ENCODE measurements at regions not wholly inside any gene's neighbourhood (a gene's known extent, or its start where the extent isn't known, plus 50 kb on each side); places are given as distances from the start of the nearest gene placed in this dataset.

DNA sequence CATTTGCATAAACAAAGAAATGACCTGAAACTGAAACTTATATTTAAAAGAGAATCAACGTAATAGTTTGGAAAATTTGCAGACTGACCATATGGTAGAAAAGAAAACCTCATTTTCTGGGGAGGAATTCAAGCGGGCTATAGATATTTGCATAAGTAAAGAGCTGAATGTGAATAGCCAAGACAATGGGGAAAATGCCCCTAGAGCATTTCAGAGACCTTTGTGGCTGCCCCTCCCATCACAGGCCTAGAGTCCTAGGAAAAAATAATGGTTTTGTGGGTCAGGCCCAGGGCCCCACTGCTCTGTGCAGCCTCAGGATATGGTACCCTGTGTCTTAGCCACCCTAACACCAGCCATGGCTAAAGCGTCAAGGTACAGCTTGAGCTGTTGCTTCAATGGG lies 480.6 kb upstream of the MBL2 start:
- Mint-ChIP-seq H3K4me3 (no peak overlapping the region), H3K27ac (no peak overlapping the region), H3K36me3 (ENCODE audit: low read depth) (no peaks in the 10 kb centered on the region), H3K9me3 (peaks cover 18% of the 10 kb centered on the region), H3K4me1 (ENCODE audit: low read depth) (no peaks in the 10 kb centered on the region), H3K27me3 (no peaks in the 10 kb centered on the region)
- H3K9me3 ChIP-seq (ENCODE audit: control insufficient read depth in 1 of 2, insufficient read depth in 1 of 2, low read length in 2 of 2): peaks cover 0 to 6% of the 10 kb centered on the region in 2 experiments
- H3K27ac ChIP-seq (ENCODE audit: low read depth in 1 of 2, low read length in 2 of 2): no peak overlapping the region
- H3K27me3 ChIP-seq (ENCODE audit: control insufficient read depth in 1 of 2, insufficient read depth in 2 of 2, low read length in 2 of 2): no peaks in the 10 kb centered on the region
- intact Hi-C loops (cut with DNase I, micrococcal nuclease): no loop called here
- POLR2A ChIA-PET: no interaction called here
- ATAC-seq (ENCODE audit: poor library complexity) (no peak), DNase-seq (no peak)
- CTCF ChIA-PET: no interaction called here
- H3K4me1 ChIP-seq (ENCODE audit: insufficient read depth, low read length): no peaks in the 10 kb centered on the region
- TF ChIP-seq CTCF (IDR thresholded peaks at IDR 0.05): no peak
- H3K4me3 ChIP-seq (ENCODE audit: low read length): no peak overlapping the region
- no peaks in the 10 kb centered on the region for H3K36me3 ChIP-seq (ENCODE audit: insufficient read depth, low read length)

GRCh38 chr10:53239873-53240272 lies 467.3 kb upstream of the MBL2 start:
- no peak for ATAC-seq (ENCODE audit: poor library complexity)
- no peak for TF ChIP-seq CTCF (IDR thresholded peaks at IDR 0.05)
- no peaks in the 10 kb centered on the region for H3K4me1 Mint-ChIP-seq (ENCODE audit: low read depth)

GRCh38 chr10:53236941-53237340 lies 464.4 kb upstream of the MBL2 start:
- Mint-ChIP-seq H3K27ac (no peak overlapping the region), H3K4me1 (ENCODE audit: low read depth) (no peaks in the 10 kb centered on the region), H3K36me3 (ENCODE audit: low read depth) (no peaks in the 10 kb centered on the region), H3K27me3 (no peaks in the 10 kb centered on the region), H3K4me3 (no peak overlapping the region), H3K9me3 (peaks cover 7% of the 10 kb centered on the region)
- CTCF ChIA-PET: no interaction called here
- Histone ChIP-seq H3K4me1 (ENCODE audit: insufficient read depth, low read length) (no peaks in the 10 kb centered on the region), H3K36me3 (ENCODE audit: insufficient read depth, low read length) (no peaks in the 10 kb centered on the region), H3K9me3 (ENCODE audit: control insufficient read depth in 1 of 2, insufficient read depth in 1 of 2, low read length in 2 of 2) (peaks cover 0 to 3% of the 10 kb centered on the region in 2 experiments), H3K4me3 (ENCODE audit: low read length) (no peak overlapping the region), H3K27ac (ENCODE audit: low read depth in 1 of 2, low read length in 2 of 2) (no peak overlapping the region), H3K27me3 (ENCODE audit: control insufficient read depth in 1 of 2, insufficient read depth in 2 of 2, low read length in 2 of 2) (no peaks in the 10 kb centered on the region)
- TF ChIP-seq CTCF (IDR thresholded peaks at IDR 0.05): no peak
- intact Hi-C loops (cut with DNase I, micrococcal nuclease): no loop called here
- DNase-seq (no peak), ATAC-seq (ENCODE audit: poor library complexity) (no peak)
- POLR2A ChIA-PET: no interaction called here

More at GRCh38 chr10:53239873-53240272, 467.3 kb upstream of the MBL2 start:
- Mint-ChIP-seq H3K4me3 (no peak overlapping the region), H3K27me3 (no peaks in the 10 kb centered on the region), H3K36me3 (ENCODE audit: low read depth) (no peaks in the 10 kb centered on the region), H3K27ac (no peak overlapping the region), H3K9me3 (peaks cover 3% of the 10 kb centered on the region)
- Histone ChIP-seq H3K36me3 (ENCODE audit: insufficient read depth, low read length) (no peaks in the 10 kb centered on the region), H3K27ac (ENCODE audit: low read depth in 1 of 2, low read length in 2 of 2) (no peak overlapping the region), H3K4me3 (ENCODE audit: low read length) (no peak overlapping the region), H3K9me3 (ENCODE audit: control insufficient read depth in 1 of 2, insufficient read depth in 1 of 2, low read length in 2 of 2) (peaks cover 0 to 3% of the 10 kb centered on the region in 2 experiments), H3K27me3 (ENCODE audit: control insufficient read depth in 1 of 2, insufficient read depth in 2 of 2, low read length in 2 of 2) (no peaks in the 10 kb centered on the region), H3K4me1 (ENCODE audit: insufficient read depth, low read length) (no peaks in the 10 kb centered on the region)
- no peak for DNase-seq
- intact Hi-C loops (cut with DNase I, micrococcal nuclease): no loop called here
- ChIA-PET POLR2A (no interaction called here), CTCF (no interaction called here)
